Stimulated activated naive CD4-positive, alpha-beta T cell treated with Interleukin-2 at 50 U/mL for 16 hours (primary cell): ENCODE measurements at regions not wholly inside any gene's neighbourhood (a gene's known extent, or its start where the extent isn't known, plus 50 kb on each side); places are given as distances from the start of the nearest gene placed in this dataset.

Experiments used
- DNase-seq: peaks from one replicate; lab custom pipeline; 2025; lab: John Stamatoyannopoulos, UW

DNA sequence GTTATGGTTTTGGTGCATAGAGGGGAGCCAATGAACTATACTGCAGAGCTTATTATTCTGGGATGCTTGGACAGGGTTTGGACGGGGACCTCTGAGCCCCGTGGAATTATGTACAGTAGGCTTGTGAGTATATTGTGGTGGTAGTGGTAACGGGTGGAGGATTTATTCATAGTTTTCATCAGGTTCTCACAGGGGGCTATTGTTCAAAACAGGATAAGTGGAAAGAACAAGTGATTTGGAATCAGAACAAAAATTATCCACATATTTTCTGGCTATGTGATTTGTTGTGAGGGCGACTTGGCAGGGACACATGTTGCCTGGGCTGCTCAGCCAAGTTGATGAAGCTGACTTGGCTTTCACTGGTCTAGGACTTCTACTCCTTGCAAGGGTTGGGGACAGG is 64.6 kb upstream of the ELOVL5 start:
- DNase-seq, result no peak

DNA sequence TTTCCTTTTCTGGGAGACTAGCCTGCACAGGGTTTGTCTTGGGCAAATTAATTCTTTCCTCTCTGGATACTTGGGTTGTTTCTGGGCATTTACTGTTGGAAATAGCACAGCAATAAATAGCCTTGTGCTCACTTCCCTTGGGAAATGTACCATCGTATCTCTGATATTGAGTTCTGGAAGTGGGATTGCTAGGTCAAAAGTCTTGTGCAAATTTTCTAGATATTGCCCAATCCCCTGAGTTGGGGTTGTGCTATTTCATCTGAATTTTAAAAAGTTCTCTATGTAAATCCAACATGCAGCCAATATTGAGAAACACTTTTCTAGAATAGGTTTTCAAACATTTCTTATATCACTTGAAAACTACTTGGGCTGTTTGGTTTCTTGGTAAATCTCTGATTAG is 64.0 kb upstream of the ELOVL5 start:
- no peak for DNase-seq

DNA sequence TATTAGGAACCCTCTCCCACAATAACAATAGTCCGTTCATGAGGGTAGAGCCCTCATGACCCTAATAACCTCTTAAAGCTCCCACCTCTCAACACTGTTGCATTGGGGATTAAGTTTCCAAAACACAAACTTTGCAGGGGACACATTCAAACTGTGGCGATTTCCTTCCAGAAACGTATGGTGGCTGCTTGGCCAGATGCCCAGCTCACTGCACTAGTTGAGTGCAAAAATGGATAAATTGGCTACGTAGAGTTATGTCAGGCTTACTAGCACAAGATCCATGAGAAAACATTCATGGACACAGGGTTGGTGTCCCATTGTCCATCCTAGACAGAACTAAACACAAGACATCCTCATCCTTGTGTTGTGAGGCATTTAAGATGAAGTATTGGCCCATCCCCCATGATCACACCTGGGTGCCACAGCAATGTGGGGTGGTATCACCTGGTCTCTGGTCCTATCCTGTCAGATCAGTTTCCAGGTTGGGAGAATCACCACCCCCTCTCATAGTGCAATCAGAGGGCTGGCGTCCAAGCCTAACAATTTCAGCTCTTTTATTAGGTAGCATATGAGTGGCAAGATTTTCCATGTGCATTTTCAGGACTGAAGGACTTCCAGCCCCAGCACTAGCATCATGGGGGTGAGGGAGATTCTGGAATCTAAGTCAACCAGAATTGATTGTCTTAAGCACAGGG is 63.4 kb upstream of the ELOVL5 start:
- no peak for DNase-seq

DNA sequence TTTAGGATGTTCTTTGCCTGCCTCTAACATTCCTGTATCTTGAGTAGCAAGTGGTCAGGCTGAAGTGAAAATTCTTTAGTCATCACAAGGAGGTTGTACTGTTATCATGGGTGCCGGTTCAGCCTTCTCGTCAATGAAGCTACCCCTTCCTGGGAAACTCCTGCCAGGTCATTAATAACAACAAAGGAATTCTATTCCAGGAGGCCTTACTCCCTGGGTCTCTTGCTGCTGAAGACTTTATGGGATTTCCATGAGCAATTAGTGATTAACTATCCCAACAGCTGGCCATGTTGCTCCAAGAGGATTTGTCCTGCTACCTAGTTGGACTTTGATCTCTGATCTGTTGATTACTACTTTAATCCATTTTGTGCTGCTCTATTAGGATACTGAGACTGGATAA is 62.7 kb upstream of the ELOVL5 start:
- no peak for DNase-seq

DNA sequence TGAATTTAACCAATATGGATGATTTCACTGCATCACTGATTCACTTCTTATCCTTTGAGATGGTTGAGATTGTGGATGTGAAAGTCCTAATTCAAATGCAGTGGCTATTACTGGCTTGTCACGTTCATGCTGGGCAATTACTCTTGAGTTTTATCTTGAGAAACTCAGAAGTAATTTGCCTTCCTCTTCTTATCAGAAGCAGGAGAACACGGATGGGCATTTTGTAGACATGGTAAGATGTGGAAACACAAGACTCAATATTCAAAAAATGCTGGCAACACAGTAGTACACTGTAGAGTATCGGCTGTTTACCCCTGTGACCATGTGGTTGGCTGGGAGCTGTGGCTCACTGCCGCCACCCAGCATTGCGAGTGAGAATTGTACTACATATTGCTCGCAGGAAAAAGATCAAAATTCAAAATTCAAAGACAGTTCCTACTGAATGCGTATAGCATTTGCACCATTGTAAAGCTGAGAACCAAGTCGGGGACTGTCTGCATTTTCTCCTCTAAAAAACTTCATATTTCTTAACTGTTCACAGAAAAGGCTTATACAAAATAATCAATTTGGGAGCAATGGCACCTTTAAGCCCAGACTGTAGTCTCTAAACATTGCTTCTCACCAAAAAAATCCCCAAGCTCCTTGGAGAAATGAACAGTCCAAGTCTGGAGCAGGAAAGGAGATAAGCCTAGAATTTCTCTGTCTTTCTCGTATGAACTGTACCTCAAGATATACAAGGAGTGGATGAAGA is 61.9 kb upstream of the ELOVL5 start:
- peak; percentile 38 for DNase-seq

DNA sequence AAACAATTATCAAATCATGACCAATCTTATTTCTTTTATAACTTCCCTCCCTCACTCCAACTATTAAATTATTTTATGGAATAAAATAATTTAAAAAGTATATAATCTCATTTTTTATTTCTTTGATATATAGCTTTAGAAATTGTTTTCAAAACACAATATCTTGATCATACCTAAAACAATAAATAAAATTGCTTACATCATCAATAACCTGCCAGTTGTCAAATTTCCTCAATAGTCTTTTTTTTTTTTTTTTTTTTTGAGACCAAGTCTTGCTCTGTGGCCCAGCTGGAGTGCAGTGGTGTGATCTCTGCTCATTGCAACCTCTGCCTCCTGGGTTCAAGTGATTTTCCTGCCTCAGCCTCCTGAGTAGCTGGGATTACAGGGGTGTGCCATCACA is 60.1 kb upstream of the ELOVL5 start:
- no peak for DNase-seq

DNA sequence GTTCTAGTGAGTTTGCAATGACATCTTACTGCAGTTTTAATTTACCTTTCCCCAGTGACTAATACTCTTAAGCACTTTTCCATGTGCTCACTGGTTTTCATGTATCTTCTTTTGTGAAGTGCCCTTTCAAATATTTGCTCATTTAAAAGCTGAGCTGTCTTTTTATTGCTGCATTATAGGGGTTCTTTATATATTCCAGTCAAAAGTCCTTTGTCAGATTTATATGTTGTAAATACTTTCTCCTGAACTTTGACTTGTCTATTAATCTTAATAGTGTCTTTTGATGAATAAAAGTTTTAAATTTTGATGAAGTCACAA is 50.2 kb upstream of the ELOVL5 start:
- DNase-seq, result no peak

DNA sequence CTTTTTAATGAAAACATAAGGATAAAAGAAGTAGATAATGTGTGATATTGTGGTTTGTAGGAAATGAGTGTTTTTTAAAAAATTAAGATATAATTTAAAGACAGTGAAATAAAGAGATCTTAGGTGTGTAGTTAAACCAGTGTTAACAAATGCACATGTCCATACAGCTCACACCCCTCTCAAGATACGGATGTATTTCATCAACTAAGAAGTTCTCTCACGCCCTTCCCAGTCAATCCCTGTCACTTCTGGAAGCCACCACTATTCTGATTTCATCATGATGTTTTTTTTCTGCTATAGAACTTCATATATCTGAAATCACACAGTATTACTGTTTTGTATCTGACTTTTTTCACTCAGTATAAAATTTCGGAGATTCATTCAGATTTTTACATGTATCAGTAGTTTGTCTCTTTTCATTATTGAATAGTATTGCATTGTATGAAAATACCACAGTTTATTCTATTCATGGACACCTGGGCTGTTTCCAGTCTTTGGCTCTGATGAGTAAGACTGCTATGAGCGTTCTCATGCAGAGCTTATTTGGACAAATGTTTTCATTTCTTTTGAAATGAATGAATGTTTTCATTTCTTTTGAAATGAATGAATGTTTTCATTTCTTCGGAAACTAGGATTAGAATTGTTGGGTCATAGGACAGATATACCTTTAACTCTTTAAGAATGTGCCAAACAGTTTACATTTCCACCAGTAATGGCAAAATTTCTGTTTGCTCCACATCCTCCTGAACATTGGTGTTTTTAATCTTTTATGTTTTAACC is 49.7 kb upstream of the ELOVL5 start:
- DNase-seq, result no peak
